HG02763 (cell line): ENCODE measurements at regions not wholly inside any gene's neighbourhood (a gene's known extent, or its start where the extent isn't known, plus 50 kb on each side); places are given as distances from the start of the nearest gene placed in this dataset.
"Not testable (repeated sequence)": the region's sequence is repeated elsewhere in the genome, so short reads cannot be mapped to it uniquely, and the experiment has no call there.

Experiments
- ATAC-seq: cut with Tn5 transposase; IDR thresholded peaks from one replicate; pipeline ENCODE4 v1.9.1; 2021; ENCODE audit warnings: mild to moderate bottlenecking, moderate library complexity; ENCODE audit not compliant: unreplicated experiment

- ATAC-seq: no peak
Observed at GRCh38 chr2:207321514-207321913, 155.8 kb upstream of the KLF7 start.

DNA sequence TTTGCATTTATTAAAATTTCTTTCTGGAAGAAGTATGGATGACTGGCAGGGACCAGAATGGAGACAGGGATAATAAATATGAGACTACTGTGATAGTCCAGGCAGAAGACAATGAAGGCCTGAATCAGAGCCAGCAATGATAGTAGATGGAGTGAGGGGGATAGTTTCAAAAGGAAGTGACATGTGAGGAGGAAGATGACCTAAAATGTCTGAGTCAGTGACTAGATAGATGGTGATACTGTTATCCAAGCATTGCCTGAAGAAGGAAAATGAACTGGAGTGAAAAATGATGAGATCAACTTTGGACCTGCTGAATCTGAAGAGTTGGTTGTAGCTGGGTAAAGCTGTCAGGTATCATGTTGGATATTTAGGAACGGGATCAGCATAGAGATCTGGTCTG lies 158.3 kb upstream of the KLF7 start:
- no peak for ATAC-seq

DNA sequence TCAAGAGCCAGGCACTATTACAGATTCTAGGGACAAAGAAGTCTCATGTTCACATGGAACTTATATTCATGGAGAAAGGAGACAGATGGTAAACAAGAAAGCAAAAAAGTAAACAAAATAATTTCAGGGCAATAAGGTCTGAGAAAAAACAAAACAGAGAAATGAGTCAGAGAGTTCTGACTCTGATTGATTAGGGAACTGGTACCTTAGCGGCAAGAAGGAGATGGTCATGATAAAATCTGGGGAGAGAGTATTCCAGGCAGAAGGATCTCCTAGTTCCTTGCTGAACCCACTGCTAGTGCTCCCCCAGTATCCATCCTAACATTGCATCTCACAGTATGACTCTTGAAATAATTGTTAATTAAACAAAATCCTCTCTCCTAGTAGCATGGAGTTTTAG lies 161.8 kb upstream of the KLF7 start:
- ATAC-seq: no peak

GRCh38 chr2:207328944-207329386 lies 163.2 kb upstream of the KLF7 start:
- peak; percentile 41 for ATAC-seq

DNA sequence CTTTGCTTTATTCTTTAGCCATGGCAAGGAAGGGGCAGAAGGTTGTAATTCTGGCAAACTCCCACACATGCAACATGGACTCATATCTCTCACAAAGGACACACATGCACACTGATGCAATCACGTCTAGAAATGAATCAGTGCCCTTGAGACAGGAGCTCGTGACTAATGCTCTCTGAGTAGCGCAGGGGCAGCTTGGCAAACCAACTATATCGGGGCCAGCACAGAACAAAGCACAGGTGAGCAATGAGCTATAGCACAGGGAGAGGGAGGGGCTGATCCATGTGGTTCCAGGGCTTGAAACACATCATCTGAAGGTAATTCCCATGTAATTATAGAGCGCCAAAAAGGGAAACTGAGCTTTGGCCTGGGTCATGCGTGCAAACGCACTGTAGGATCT lies 165.2 kb upstream of the KLF7 start:
- ATAC-seq: peak; percentile 44

- ATAC-seq: no peak
Observed at GRCh38 chr2:207331674-207332073, 165.9 kb upstream of the KLF7 start.

DNA sequence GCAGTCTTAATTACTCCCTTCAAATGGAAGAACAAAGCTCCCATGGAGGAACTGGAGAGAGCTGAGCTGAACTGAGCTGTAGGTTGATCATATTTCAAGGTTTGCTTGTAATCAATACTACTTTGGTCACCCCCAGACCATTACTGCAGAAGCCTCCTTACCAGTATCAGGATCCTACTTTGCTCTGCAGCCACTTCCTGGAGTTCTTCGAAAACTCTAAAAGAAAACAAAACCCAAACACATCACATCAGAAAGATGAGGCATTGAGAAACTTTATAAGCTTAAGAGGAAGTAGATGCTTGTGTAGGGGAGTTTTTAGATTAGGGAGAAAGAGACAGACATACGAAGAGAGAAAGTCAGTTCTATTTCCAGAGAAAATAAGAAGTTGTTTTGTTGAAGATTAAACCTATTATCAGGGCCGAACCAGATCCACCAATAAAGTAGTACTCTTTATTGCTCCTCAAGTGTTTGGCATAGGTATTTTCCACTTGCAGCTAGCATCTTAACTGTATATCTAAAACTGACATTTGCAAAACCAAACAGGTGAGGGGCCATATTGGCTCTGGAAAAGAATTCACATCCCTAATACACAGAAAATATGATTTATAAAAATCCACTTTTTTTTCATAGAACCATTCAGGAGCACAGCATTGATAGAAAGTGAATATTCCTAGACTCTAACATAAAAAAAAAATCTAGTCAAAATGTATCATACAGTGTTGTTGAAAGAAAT lies 166.9 kb upstream of the KLF7 start:
- ATAC-seq: no peak

DNA sequence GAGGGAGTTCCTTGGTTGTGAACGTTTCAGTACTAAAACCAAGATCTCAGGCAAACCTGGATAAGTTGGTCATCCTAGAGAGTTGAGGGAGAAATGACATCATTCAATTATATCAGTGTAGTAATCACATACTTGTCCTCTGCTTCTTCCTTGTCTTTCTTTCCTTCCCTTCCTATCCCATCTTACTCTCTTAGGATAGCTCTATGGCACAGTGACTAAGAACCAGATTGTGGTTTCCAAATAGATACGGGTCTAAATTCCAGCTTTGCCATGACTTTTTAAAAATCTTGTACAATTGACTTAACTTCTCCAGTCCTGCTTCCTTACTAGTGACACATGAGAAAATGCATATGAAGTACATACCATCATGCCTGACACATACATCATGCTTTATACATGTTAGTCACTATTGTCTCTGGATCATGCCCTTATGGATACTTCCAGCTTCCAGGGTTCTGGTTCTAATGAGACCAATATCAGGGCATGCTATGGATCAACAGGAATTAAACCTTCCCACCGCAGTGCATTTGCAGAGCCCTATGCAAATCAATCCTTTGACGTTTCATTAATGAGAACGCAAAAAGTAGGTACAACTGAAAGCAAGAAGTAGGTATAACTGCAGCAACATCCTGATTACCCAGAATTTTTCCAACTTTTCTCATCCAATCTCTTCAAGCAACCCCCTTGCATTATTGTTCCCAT lies 168.0 kb upstream of the KLF7 start:
- no peak for ATAC-seq

GRCh38 chr2:207334301-207334623 lies 168.5 kb upstream of the KLF7 start:
- peak; percentile 4 for ATAC-seq

DNA sequence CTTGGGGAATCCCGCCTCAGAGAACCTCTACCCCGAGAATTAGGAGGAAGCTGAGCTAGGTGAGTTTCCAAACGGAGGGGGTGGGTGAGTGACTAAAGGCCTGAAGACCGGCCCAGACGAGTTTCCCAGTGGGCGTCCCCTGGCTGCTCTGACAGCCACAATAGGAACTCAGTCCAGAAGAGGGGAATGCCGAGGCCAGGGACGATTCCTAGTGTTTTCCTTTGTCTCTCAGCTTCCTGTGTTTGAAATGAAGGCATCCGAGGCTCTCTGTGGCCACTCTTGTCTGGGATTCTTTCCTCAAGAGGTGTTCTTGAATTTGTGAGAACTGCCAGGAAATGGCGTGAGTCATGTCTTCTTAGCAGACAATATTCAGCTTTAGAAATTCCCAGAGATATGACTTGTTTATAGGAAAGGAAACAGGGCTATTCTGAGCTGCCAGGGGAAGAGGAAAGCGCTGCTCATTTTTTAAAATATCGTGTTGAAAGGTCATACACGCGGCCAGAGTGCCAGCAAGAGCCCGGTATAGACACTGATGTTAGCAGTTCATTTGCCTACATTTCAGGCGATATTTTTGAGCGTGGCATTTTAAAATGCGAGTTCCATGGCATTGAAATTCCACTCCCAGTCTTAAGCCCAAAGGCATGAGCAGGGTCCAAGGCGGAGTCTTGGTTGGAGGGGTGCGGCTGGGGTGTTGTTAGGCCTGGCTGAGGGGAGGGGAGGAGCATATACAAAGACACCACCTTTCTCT lies 169.1 kb upstream of the KLF7 start:
- ATAC-seq: peak; percentile 35

GRCh38 chr2:207337234-207338219 lies 171.8 kb upstream of the KLF7 start:
- no peak for ATAC-seq

- no peak for ATAC-seq
Observed at GRCh38 chr2:207338220-207338607, 172.5 kb upstream of the KLF7 start.

DNA sequence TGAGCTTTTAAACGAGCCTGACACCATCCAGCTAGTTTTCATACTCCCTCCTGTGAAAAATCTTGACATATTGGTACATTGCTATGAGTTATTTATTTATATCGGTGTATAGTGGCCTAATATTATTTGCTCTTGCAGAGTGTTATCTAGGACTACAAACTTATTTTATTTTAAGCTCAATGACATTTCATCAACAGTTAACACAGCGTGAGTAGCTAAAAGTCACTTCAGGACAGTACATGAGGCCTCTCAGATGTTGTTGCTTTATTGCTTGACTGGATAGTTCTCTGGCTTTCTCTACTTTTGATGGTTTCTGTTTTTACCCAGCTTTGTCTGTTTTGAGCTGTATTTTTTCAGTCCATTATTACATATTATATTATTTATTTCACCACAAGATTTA lies 172.9 kb upstream of the KLF7 start:
- ATAC-seq: no peak

GRCh38 chr2:207341112-207341750 lies 175.5 kb upstream of the KLF7 start:
- no peak for ATAC-seq

GRCh38 chr2:207341804-207342203 lies 176.1 kb upstream of the KLF7 start:
- ATAC-seq: no peak

GRCh38 chr2:207344596-207345394 lies 179.0 kb upstream of the KLF7 start:
- ATAC-seq: not testable (repeated sequence)

- no peak for ATAC-seq
Observed at GRCh38 chr2:207351171-207351570, 178.6 kb upstream of the CREB1 start.

DNA sequence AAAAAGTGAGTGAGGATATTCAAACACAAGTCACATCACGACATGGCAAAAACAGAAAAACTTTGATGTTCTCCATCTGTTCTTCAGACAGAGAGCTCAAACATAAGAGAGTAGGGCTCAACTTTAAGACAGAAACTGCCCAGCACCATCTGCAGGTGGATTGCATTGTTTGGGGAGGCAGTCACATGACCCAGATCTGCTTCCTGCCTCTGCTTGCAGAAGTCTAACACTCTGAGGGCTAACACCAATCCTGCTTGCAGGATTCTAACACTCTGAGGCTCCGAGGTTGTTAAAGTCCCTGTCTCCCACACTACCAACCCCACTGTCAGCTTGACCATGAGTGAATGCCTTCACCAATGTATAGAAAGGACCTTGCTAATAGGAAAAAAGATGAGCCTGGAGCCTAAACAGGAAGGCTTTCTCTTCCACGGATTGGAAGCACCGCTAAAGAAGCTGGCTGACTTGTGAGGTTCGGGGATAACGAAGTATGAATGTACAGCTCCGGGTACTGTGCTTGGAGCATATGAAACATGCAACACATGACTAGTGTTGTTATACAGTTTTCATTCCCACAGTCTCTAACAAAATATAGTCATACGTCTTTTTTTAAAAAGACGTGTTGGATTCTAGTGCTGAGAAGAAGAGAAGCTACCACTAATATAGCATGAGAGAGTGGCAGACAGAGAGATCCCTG lies 176.6 kb upstream of the CREB1 start:
- ATAC-seq: peak; percentile 96

DNA sequence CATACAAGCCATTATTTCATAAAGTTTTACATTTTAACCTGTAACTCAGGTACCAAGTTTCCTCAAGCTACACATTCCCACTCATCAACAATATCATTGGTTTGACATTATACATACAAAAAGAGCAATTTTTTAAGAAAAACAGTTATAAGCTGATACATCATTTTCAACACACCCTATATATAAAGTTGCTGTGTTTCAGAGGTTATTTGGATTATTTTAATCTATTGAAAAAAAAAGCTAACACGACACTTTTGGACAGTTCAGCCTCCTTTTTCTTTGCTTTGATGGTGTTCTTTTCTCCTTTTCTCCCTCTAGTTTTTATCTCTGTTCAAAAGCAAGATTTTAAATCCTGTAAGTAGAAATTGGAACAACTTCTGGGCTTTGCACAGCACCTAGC lies 175.9 kb upstream of the CREB1 start:
- ATAC-seq: no peak
